Loucy (cell line): ENCODE measurements at regions not wholly inside any gene's neighbourhood (a gene's known extent, or its start where the extent isn't known, plus 50 kb on each side); places are given as distances from the start of the nearest gene placed in this dataset.

Source experiments
- H2AFZ ChIP-seq: fragments of 200-600 bp; sonication (generic); 2 replicates; pipeline ENCODE4 v1.6.0; 2016; ENCODE audit warnings: antibody characterized with exemption, mild to moderate bottlenecking, low read length, moderate library complexity
- H3F3A ChIP-seq: fragments of 200-600 bp; 2 replicates; pipeline ENCODE4 v1.6.0; 2016; ENCODE audit warnings: antibody characterized with exemption, low read depth, mild to moderate bottlenecking
- H3K27me3 ChIP-seq: fragments of 200-600 bp; sonication (generic); 2 replicates; pipeline ENCODE4 v1.6.1; 2014; ENCODE audit warnings: low read length, mild to moderate bottlenecking; ENCODE audit not compliant: insufficient read depth, poor library complexity, severe bottlenecking
- H3K36me3 ChIP-seq: fragments of 200-600 bp; sonication (generic); 2 replicates; pipeline ENCODE4 v1.6.1; 2016; ENCODE audit warnings: low read length; ENCODE audit not compliant: insufficient read depth
- H3K4me1 ChIP-seq: fragments of 200-600 bp; sonication (generic); 2 replicates; pipeline ENCODE4 v1.5.1; 2014; ENCODE audit warnings: low read length, mild to moderate bottlenecking; ENCODE audit not compliant: insufficient read depth, poor library complexity, severe bottlenecking
- H3K4me2 ChIP-seq: fragments of 200-600 bp; sonication (generic); 2 replicates; pipeline ENCODE4 v1.6.0; 2014; ENCODE audit warnings: antibody characterized with exemption, low read length, low read depth, mild to moderate bottlenecking; ENCODE audit not compliant: poor library complexity, severe bottlenecking
- H3K4me3 ChIP-seq: fragments of 200-600 bp; sonication (generic); 2 replicates; pipeline ENCODE4 v1.5.1; 2014; ENCODE audit warnings: low read length, mild to moderate bottlenecking, mixed read lengths; ENCODE audit not compliant: poor library complexity, severe bottlenecking
- H3K79me2 ChIP-seq: fragments of 200-600 bp; sonication (generic); 2 replicates; pipeline ENCODE4 v1.6.1; 2014; ENCODE audit warnings: low read length; ENCODE audit not compliant: insufficient read depth
- H3K9ac ChIP-seq: fragments of 200-600 bp; sonication (generic); 2 replicates; pipeline ENCODE4 v1.6.0; 2014; ENCODE audit warnings: mild to moderate bottlenecking, low read depth, low read length, moderate library complexity; ENCODE audit not compliant: poor library complexity, severe bottlenecking
- H3K9me2 ChIP-seq: fragments of 200-600 bp; sonication (generic); replicated peaks from 2 replicates; pipeline ENCODE4 v1.6.1; 2016; ENCODE audit warnings: low read depth, low read length, mixed read lengths
- H3K9me3 ChIP-seq: fragments of 200-600 bp; sonication (generic); 2 replicates; pipeline ENCODE4 v1.6.1; 2014; ENCODE audit warnings: mild to moderate bottlenecking, antibody characterized with exemption, low read length, low read depth; ENCODE audit not compliant: insufficient read depth
- H4K20me1 ChIP-seq: fragments of 200-600 bp; sonication (generic); 2 replicates; pipeline ENCODE4 v1.6.0; 2014; ENCODE audit warnings: antibody characterized with exemption, low read length, mild to moderate bottlenecking; ENCODE audit not compliant: insufficient read depth, poor library complexity, severe bottlenecking
- EZH2phosphoT487 ChIP-seq: fragments of 200-600 bp; IDR thresholded peaks from 2 replicates; pipeline ENCODE4 v1.6.1; 2018; ENCODE audit warnings: antibody characterized with exemption, mild to moderate bottlenecking, moderate library complexity, borderline replicate concordance
- TF ChIP-seq, protein P1 (sequence below): fragments of 200-600 bp; sonication (generic); conservative IDR thresholded peaks from 2 replicates; pipeline ENCODE4 v1.5.1; 2014; ENCODE audit warnings: mild to moderate bottlenecking, antibody characterized with exemption, low read length

DNA sequence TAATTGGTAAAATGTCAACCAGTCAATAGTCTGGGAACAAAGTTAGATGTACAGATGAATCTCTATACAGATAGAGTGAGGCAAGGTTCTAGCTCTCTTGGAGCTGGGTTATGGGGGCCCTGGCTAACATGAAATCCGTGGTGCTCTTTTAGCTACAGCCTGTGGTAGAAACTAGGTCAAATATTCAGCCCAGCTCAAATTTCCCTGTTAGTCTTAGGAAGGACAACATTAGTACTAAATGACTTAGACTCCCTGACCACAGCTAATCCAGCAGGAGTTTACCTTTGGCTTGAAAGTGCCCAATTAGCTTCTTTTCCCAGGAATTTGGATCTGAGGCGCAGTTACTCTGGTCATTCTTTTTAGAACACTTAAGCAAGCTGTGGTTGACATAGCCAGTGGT, 170.5 kb downstream of the DMRTA1 start:
- Histone ChIP-seq H3K79me2 (no peaks in the 10 kb centered on the region), H4K20me1 (no peaks in the 10 kb centered on the region), H3K27me3 (no peaks in the 10 kb centered on the region), H3F3A (no peaks in the 10 kb centered on the region), H3K4me1 (no peaks in the 10 kb centered on the region), H3K36me3 (no peaks in the 10 kb centered on the region), H3K9me2 (no peaks in the 10 kb centered on the region), H3K4me3 (no peak overlapping the region), H3K9me3 (no peaks in the 10 kb centered on the region), H3K9ac (no peak overlapping the region), H2AFZ (no peak overlapping the region), H3K4me2 (no peak overlapping the region)
- TF ChIP-seq, protein P1, sequence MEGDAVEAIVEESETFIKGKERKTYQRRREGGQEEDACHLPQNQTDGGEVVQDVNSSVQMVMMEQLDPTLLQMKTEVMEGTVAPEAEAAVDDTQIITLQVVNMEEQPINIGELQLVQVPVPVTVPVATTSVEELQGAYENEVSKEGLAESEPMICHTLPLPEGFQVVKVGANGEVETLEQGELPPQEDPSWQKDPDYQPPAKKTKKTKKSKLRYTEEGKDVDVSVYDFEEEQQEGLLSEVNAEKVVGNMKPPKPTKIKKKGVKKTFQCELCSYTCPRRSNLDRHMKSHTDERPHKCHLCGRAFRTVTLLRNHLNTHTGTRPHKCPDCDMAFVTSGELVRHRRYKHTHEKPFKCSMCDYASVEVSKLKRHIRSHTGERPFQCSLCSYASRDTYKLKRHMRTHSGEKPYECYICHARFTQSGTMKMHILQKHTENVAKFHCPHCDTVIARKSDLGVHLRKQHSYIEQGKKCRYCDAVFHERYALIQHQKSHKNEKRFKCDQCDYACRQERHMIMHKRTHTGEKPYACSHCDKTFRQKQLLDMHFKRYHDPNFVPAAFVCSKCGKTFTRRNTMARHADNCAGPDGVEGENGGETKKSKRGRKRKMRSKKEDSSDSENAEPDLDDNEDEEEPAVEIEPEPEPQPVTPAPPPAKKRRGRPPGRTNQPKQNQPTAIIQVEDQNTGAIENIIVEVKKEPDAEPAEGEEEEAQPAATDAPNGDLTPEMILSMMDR, result no peak
- TF ChIP-seq EZH2phosphoT487, result no peak

DNA sequence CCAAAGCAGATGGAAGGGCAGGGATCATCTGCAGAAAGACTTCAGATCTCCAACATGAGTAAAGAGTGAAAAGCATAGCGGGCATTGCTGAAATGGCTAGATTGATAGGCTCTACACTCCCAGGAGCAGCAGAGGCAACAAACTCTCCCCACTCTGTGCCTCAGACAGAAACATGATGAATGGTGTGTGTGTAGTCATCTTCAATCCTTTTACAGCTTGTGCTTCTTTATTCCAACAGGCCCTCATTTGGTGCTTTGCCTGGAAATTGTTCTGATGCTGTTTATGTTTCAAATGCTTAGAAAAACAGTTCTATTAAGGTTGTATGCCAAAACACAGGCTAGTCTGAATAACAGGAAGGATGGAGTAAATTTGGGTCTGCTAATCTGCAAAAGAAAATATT, 176.2 kb downstream of the DMRTA1 start:
- no peak overlapping the region for H3K4me2 ChIP-seq
- no peaks in the 10 kb centered on the region for H3F3A ChIP-seq
- no peaks in the 10 kb centered on the region for H3K9me2 ChIP-seq
- H3K9ac ChIP-seq, result no peak overlapping the region
- no peaks in the 10 kb centered on the region for H3K27me3 ChIP-seq
- no peak overlapping the region for H3K4me3 ChIP-seq
- H3K9me3 ChIP-seq, result no peaks in the 10 kb centered on the region
- H4K20me1 ChIP-seq, result no peaks in the 10 kb centered on the region
- no peaks in the 10 kb centered on the region for H3K4me1 ChIP-seq
- H2AFZ ChIP-seq, result no peak overlapping the region
- H3K36me3 ChIP-seq, result no peaks in the 10 kb centered on the region
- H3K79me2 ChIP-seq, result no peaks in the 10 kb centered on the region
- TF ChIP-seq EZH2phosphoT487, result no peak
- TF ChIP-seq, protein P1, result no peak

- H3K36me3 ChIP-seq, result no peaks in the 10 kb centered on the region
- H3K79me2 ChIP-seq, result no peaks in the 10 kb centered on the region
- H3K4me3 ChIP-seq, result no peak overlapping the region
- no peak overlapping the region for H3K4me2 ChIP-seq
- no peaks in the 10 kb centered on the region for H3F3A ChIP-seq
- H3K9ac ChIP-seq, result no peak overlapping the region
- no peaks in the 10 kb centered on the region for H3K9me3 ChIP-seq
- H3K9me2 ChIP-seq, result no peaks in the 10 kb centered on the region
- no peak overlapping the region for H2AFZ ChIP-seq
- H3K4me1 ChIP-seq, result no peaks in the 10 kb centered on the region
- no peaks in the 10 kb centered on the region for H3K27me3 ChIP-seq
- no peaks in the 10 kb centered on the region for H4K20me1 ChIP-seq
- TF ChIP-seq EZH2phosphoT487, result no peak
- TF ChIP-seq, protein P1, result no peak
These were observed 176.6 kb downstream of the DMRTA1 start for GRCh38 chr9:22623236-22623635.
